Choroid plexus epithelial cell (primary cell): ENCODE measurements at regions not wholly inside any gene's neighbourhood (a gene's known extent, or its start where the extent isn't known, plus 50 kb on each side); places are given as distances from the start of the nearest gene placed in this dataset.

Experiments used
- DNase-seq: peaks from one replicate; pipeline ENCODE4 v3.0.0-alpha.2; 2010; ENCODE audit warnings: low read depth
- H3K4me3 ChIP-seq: 2 replicates; pipeline ENCODE4 v1.5.1; 2011; ENCODE audit warnings: low read depth, mild to moderate bottlenecking, control low read depth, low read length, moderate library complexity
- CTCF ChIP-seq: conservative IDR thresholded peaks from 2 replicates; pipeline ENCODE4 v1.5.1; 2011; ENCODE audit warnings: low read depth, mild to moderate bottlenecking, control low read depth, inconsistent platforms, low read length, moderate library complexity

- no peak overlapping the region for H3K4me3 ChIP-seq
- no peak for DNase-seq
- no peak for TF ChIP-seq CTCF
Observed at GRCh38 chr6:148602136-148602535, 144.7 kb upstream of the UST start.

- no peak overlapping the region for H3K4me3 ChIP-seq
- TF ChIP-seq CTCF, result peak; percentile 70
- peak; percentile 57 for DNase-seq
Observed at GRCh38 chr6:148608199-148608951, 138.5 kb upstream of the UST start.

DNA sequence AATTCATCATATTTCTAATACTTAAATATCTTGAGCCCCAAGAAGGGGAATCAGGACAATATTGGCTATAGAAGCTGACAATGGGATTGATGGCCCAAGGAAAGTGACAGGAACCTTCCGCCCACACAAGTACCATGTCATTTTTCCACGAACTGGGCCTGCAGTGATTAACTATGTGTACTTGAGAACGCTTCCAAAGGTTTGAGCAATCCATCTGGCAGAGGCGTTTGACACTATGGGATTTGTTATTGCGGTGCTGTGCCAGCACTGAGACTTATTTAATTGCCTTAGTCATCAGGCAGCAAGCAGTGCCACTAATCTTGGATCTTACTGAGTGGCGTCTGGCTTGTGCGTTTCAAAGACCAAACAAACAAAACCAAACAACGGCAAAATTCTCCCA lies 135.6 kb upstream of the UST start:
- no peak for DNase-seq
- no peak overlapping the region for H3K4me3 ChIP-seq
- no peak for TF ChIP-seq CTCF

GRCh38 chr6:148612043-148612442 lies 134.8 kb upstream of the UST start:
- DNase-seq, result no peak
- no peak overlapping the region for H3K4me3 ChIP-seq
- TF ChIP-seq CTCF, result no peak

GRCh38 chr6:148614602-148615001 lies 132.2 kb upstream of the UST start:
- DNase-seq, result no peak
- no peak for TF ChIP-seq CTCF
- no peak overlapping the region for H3K4me3 ChIP-seq

DNA sequence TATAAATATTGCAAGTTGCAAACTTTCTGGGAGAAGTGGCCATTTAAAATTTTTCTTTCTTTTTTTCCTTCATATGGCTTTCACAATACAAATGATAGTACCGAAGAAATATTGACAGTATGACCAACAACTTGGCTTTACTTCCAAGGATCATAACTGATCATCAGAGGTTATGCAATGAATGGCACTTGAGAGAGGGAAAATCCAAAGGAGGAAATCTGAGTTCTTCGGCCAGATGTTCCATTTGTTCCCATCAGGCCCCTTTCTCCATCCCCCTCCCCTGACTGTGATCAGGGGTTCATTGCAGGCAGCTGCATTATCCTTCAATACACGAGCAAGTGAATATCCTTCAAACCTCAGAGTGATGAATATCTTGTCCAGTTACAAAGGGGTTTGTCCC lies 130.0 kb upstream of the UST start:
- TF ChIP-seq CTCF, result no peak

GRCh38 chr6:148617530-148617929 lies 129.3 kb upstream of the UST start:
- no peak for TF ChIP-seq CTCF
- DNase-seq, result peak; percentile 77
- H3K4me3 ChIP-seq, result no peak overlapping the region

More for the DNA sequence above, 130.0 kb upstream of the UST start:
- no peak overlapping the region for H3K4me3 ChIP-seq
- DNase-seq, result no peak
